ENCODE measurements at regions not wholly inside any gene's neighbourhood (a gene's known extent, or its start where the extent isn't known, plus 50 kb on each side); places are given as distances from the start of the nearest gene placed in this dataset.

DNA sequence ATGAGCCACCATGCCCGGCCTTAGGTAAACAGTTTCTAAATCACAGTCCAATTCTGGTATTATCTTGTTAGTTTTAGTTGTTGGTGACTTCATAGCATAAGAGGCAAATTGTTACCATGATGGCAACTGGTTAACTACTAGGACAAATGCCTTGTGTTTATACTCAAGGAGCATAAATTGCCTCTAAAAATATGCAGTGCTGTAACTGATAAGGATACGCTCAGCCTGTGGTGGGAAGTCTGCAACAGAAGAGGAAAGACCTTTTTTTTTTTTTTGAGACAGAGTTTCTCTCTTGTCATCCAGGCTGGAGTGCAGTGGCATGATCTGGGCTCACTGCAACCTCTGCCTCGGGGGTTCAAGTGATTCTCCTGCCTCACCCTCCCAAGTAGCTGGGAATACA is 311.9 kb upstream of the ARGLU1 start:
- TF ChIP-seq, protein P1, sequence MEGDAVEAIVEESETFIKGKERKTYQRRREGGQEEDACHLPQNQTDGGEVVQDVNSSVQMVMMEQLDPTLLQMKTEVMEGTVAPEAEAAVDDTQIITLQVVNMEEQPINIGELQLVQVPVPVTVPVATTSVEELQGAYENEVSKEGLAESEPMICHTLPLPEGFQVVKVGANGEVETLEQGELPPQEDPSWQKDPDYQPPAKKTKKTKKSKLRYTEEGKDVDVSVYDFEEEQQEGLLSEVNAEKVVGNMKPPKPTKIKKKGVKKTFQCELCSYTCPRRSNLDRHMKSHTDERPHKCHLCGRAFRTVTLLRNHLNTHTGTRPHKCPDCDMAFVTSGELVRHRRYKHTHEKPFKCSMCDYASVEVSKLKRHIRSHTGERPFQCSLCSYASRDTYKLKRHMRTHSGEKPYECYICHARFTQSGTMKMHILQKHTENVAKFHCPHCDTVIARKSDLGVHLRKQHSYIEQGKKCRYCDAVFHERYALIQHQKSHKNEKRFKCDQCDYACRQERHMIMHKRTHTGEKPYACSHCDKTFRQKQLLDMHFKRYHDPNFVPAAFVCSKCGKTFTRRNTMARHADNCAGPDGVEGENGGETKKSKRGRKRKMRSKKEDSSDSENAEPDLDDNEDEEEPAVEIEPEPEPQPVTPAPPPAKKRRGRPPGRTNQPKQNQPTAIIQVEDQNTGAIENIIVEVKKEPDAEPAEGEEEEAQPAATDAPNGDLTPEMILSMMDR (IDR thresholded peaks at IDR 0.05) = no peak
- TF ChIP-seq POLR2A (IDR thresholded peaks at IDR 0.05) = no peak
